ENCODE measurements at regions not wholly inside any gene's neighbourhood (a gene's known extent, or its start where the extent isn't known, plus 50 kb on each side); places are given as distances from the start of the nearest gene placed in this dataset.
"Not testable (repeated sequence)": the region's sequence is repeated elsewhere in the genome, so short reads cannot be mapped to it uniquely, and the experiment has no call there.

- peaks cover 26 to 43% of the 10 kb centered on the region in 2 donors for H3K27me3 Mint-ChIP-seq
Measured at GRCh38 chr15:62404194-62404985, 239.3 kb upstream of the C2CD4B start.

GRCh38 chr15:62406305-62406891, 241.3 kb upstream of the C2CD4B start:
- Mint-ChIP-seq H3K4me1 (ENCODE audit: low read depth in 2 of 2) (no peaks in the 10 kb centered on the region), H3K4me3 (no peak overlapping the region), H3K36me3 (no peaks in the 10 kb centered on the region), H3K9me3 (no peaks in the 10 kb centered on the region), H3K27me3 (peaks cover 33 to 49% of the 10 kb centered on the region in 2 donors), H3K27ac (no peak overlapping the region)
- DNase-seq (ENCODE audit: low spot score) = no peak
- no peak for ATAC-seq

More at GRCh38 chr15:62404194-62404985, 239.3 kb upstream of the C2CD4B start:
- H3K9me3 Mint-ChIP-seq = peaks cover 4% of the 10 kb centered on the region
- DNase-seq (ENCODE audit: low spot score) (no peak), ATAC-seq (no peak)
- no peak overlapping the region for H3K4me3 Mint-ChIP-seq
- no peaks in the 10 kb centered on the region for H3K4me1 Mint-ChIP-seq (ENCODE audit: low read depth in 2 of 2)
- no peak overlapping the region for H3K27ac Mint-ChIP-seq
- H3K36me3 Mint-ChIP-seq = peaks cover 6% of the 10 kb centered on the region

- H3K27me3 Mint-ChIP-seq = peaks cover 34 to 49% of the 10 kb centered on the region in 2 donors
- no peak for DNase-seq (ENCODE audit: low spot score)
- no peaks in the 10 kb centered on the region for H3K9me3 Mint-ChIP-seq
- no peaks in the 10 kb centered on the region for H3K36me3 Mint-ChIP-seq
- no peaks in the 10 kb centered on the region for H3K4me1 Mint-ChIP-seq (ENCODE audit: low read depth in 2 of 2)
- H3K27ac Mint-ChIP-seq = no peak overlapping the region
- H3K4me3 Mint-ChIP-seq = no peak overlapping the region
- ATAC-seq = no peak
Measured at GRCh38 chr15:62407216-62407615, 242.1 kb upstream of the C2CD4B start.

GRCh38 chr15:62407962-62408361, 242.9 kb upstream of the C2CD4B start:
- Mint-ChIP-seq H3K4me3 (no peak overlapping the region), H3K36me3 (no peaks in the 10 kb centered on the region), H3K4me1 (ENCODE audit: low read depth in 2 of 2) (no peaks in the 10 kb centered on the region), H3K27me3 (peaks cover 32 to 45% of the 10 kb centered on the region in 2 donors), H3K27ac (no peak overlapping the region), H3K9me3 (no peaks in the 10 kb centered on the region)
- ATAC-seq = no peak
- no peak for DNase-seq (ENCODE audit: low spot score)

- Mint-ChIP-seq H3K36me3 (no peaks in the 10 kb centered on the region), H3K27me3 (peaks cover 30% of the 10 kb centered on the region in 2 donors), H3K4me1 (ENCODE audit: low read depth in 2 of 2) (no peaks in the 10 kb centered on the region), H3K27ac (no peak overlapping the region), H3K4me3 (no peak overlapping the region), H3K9me3 (no peaks in the 10 kb centered on the region)
- DNase-seq (ENCODE audit: low spot score) (no peak), ATAC-seq (no peak)
Measured at GRCh38 chr15:62409466-62409865, 244.4 kb upstream of the C2CD4B start.

GRCh38 chr15:62412686-62413085, 247.6 kb upstream of the C2CD4B start:
- no peaks in the 10 kb centered on the region for H3K9me3 Mint-ChIP-seq
- peaks cover 23 to 26% of the 10 kb centered on the region in 2 donors for H3K27me3 Mint-ChIP-seq
- no peaks in the 10 kb centered on the region for H3K36me3 Mint-ChIP-seq
- no peak for ATAC-seq
- no peak for DNase-seq (ENCODE audit: low spot score)
- no peak overlapping the region for H3K4me3 Mint-ChIP-seq
- H3K4me1 Mint-ChIP-seq (ENCODE audit: low read depth in 2 of 2) = no peaks in the 10 kb centered on the region
- H3K27ac Mint-ChIP-seq = no peak overlapping the region

GRCh38 chr15:62413153-62413552, 248.1 kb upstream of the C2CD4B start:
- Mint-ChIP-seq H3K4me3 (no peak overlapping the region), H3K36me3 (no peaks in the 10 kb centered on the region), H3K9me3 (no peaks in the 10 kb centered on the region), H3K27me3 (peaks cover 23 to 30% of the 10 kb centered on the region in 2 donors), H3K4me1 (ENCODE audit: low read depth in 2 of 2) (no peaks in the 10 kb centered on the region), H3K27ac (no peak overlapping the region)
- DNase-seq (ENCODE audit: low spot score) = no peak
- ATAC-seq = no peak

- Mint-ChIP-seq H3K4me1 (ENCODE audit: low read depth in 2 of 2) (no peaks in the 10 kb centered on the region), H3K27ac (no peak overlapping the region), H3K4me3 (no peak overlapping the region), H3K27me3 (peaks cover 23 to 33% of the 10 kb centered on the region in 2 donors), H3K9me3 (no peaks in the 10 kb centered on the region), H3K36me3 (no peaks in the 10 kb centered on the region)
- ATAC-seq (no peak), DNase-seq (ENCODE audit: low spot score) (no peak)
Measured at GRCh38 chr15:62413786-62414185, 248.7 kb upstream of the C2CD4B start.

GRCh38 chr15:62415498-62415897, 250.4 kb upstream of the C2CD4B start:
- Mint-ChIP-seq H3K36me3 (no peaks in the 10 kb centered on the region), H3K27me3 (peaks cover 21 to 33% of the 10 kb centered on the region in 2 donors), H3K27ac (no peak overlapping the region), H3K4me3 (no peak overlapping the region), H3K4me1 (ENCODE audit: low read depth in 2 of 2) (no peaks in the 10 kb centered on the region), H3K9me3 (no peaks in the 10 kb centered on the region)
- ATAC-seq (no peak), DNase-seq (ENCODE audit: low spot score) (no peak)

- H3K36me3 Mint-ChIP-seq = no peaks in the 10 kb centered on the region
- no peak for DNase-seq (ENCODE audit: low spot score)
- H3K4me1 Mint-ChIP-seq (ENCODE audit: low read depth in 2 of 2) = no peaks in the 10 kb centered on the region
- no peak for ATAC-seq
- no peak overlapping the region for H3K4me3 Mint-ChIP-seq
- no peaks in the 10 kb centered on the region for H3K9me3 Mint-ChIP-seq
- H3K27me3 Mint-ChIP-seq = peaks cover 14 to 24% of the 10 kb centered on the region in 2 donors
- H3K27ac Mint-ChIP-seq = no peak overlapping the region
Measured at GRCh38 chr15:62416526-62416925, 251.4 kb upstream of the C2CD4B start.

GRCh38 chr15:62417439-62417838, 252.4 kb upstream of the C2CD4B start:
- H3K4me1 Mint-ChIP-seq (ENCODE audit: low read depth in 2 of 2) = no peaks in the 10 kb centered on the region
- no peak overlapping the region for H3K4me3 Mint-ChIP-seq
- no peaks in the 10 kb centered on the region for H3K9me3 Mint-ChIP-seq
- no peak overlapping the region for H3K27ac Mint-ChIP-seq
- peaks cover 14 to 17% of the 10 kb centered on the region in 2 donors for H3K27me3 Mint-ChIP-seq
- H3K36me3 Mint-ChIP-seq = no peaks in the 10 kb centered on the region
- ATAC-seq (no peak), DNase-seq (ENCODE audit: low spot score) (no peak)

GRCh38 chr15:62418496-62418895, 253.4 kb upstream of the C2CD4B start:
- H3K4me3 Mint-ChIP-seq; H3K9me3 Mint-ChIP-seq; H3K36me3 Mint-ChIP-seq; H3K27ac Mint-ChIP-seq; DNase-seq (ENCODE audit: low spot score); H3K4me1 Mint-ChIP-seq (ENCODE audit: low read depth in 2 of 2); ATAC-seq: not testable (repeated sequence)
- H3K27me3 Mint-ChIP-seq = peaks cover 6 to 17% of the 10 kb centered on the region in 2 donors

- Mint-ChIP-seq H3K27ac (no peak overlapping the region), H3K36me3 (no peaks in the 10 kb centered on the region), H3K4me1 (ENCODE audit: low read depth in 2 of 2) (no peaks in the 10 kb centered on the region), H3K4me3 (no peak overlapping the region), H3K9me3 (no peaks in the 10 kb centered on the region), H3K27me3 (peaks cover 3 to 17% of the 10 kb centered on the region in 2 donors)
- ATAC-seq (no peak), DNase-seq (ENCODE audit: low spot score) (no peak)
Measured at GRCh38 chr15:62419192-62419591, 254.1 kb upstream of the C2CD4B start.

- H3K36me3 Mint-ChIP-seq; H3K27ac Mint-ChIP-seq; H3K9me3 Mint-ChIP-seq; ATAC-seq; DNase-seq (ENCODE audit: low spot score); H3K4me1 Mint-ChIP-seq (ENCODE audit: low read depth in 2 of 2); H3K4me3 Mint-ChIP-seq: not testable (repeated sequence)
- peaks cover 3 to 17% of the 10 kb centered on the region in 2 donors for H3K27me3 Mint-ChIP-seq
Measured at GRCh38 chr15:62420371-62420770, 255.3 kb upstream of the C2CD4B start.

Measured in natural killer cell treated with Interleukin-12 subunit alpha and Interleukin-12 subunit beta and Interleukin-15 and Interleukin-18, amount 100 ng/mL, for 72 hours (primary cell).